ENCODE measurements at regions not wholly inside any gene's neighbourhood (a gene's known extent, or its start where the extent isn't known, plus 50 kb on each side); places are given as distances from the start of the nearest gene placed in this dataset.

GRCh38 chr12:94777936-94778335 lies 127.6 kb upstream of the TMCC3 start:
- DNase-seq = no peak

- DNase-seq = no peak
Measured at GRCh38 chr12:94775710-94776109, 125.4 kb upstream of the TMCC3 start.

- DNase-seq = no peak
Measured at GRCh38 chr12:94771741-94772140, 121.4 kb upstream of the TMCC3 start.

GRCh38 chr12:94771199-94771598 lies 120.8 kb upstream of the TMCC3 start:
- DNase-seq = no peak

GRCh38 chr12:94770791-94771190 lies 120.4 kb upstream of the TMCC3 start:
- DNase-seq = no peak

- DNase-seq = no peak
Measured at GRCh38 chr12:94769776-94770759, 119.7 kb upstream of the TMCC3 start.

- no peak for DNase-seq
Measured at GRCh38 chr12:94769047-94769420, 118.7 kb upstream of the TMCC3 start.

GRCh38 chr12:94768398-94769046 lies 118.2 kb upstream of the TMCC3 start:
- no peak for DNase-seq

GRCh38 chr12:94767956-94768355 lies 117.6 kb upstream of the TMCC3 start:
- no peak for DNase-seq

- no peak for DNase-seq
Measured at GRCh38 chr12:94766397-94766796, 116.0 kb upstream of the TMCC3 start.

GRCh38 chr12:94763462-94763861 lies 113.1 kb upstream of the TMCC3 start:
- no peak for DNase-seq

GRCh38 chr12:94762943-94763342 lies 112.6 kb upstream of the TMCC3 start:
- DNase-seq = no peak

- DNase-seq = no peak
Measured at GRCh38 chr12:94762259-94762942, 112.0 kb upstream of the TMCC3 start.

GRCh38 chr12:94761559-94761958 lies 111.2 kb upstream of the TMCC3 start:
- DNase-seq = no peak

GRCh38 chr12:94760786-94761185 lies 110.4 kb upstream of the TMCC3 start:
- no peak for DNase-seq

- DNase-seq = no peak
Measured at GRCh38 chr12:94756789-94757188, 106.4 kb upstream of the TMCC3 start.

- DNase-seq = no peak
Measured at GRCh38 chr12:94755598-94755997, 105.2 kb upstream of the TMCC3 start.

- no peak for DNase-seq
Measured at GRCh38 chr12:94754653-94755052, 104.3 kb upstream of the TMCC3 start.

- no peak for DNase-seq
Measured at GRCh38 chr12:94753036-94753679, 102.8 kb upstream of the TMCC3 start.

- DNase-seq = no peak
Measured at GRCh38 chr12:94750864-94751263, 100.5 kb upstream of the TMCC3 start.

GRCh38 chr12:94749890-94750289 lies 99.5 kb upstream of the TMCC3 start:
- DNase-seq = no peak

- DNase-seq = no peak
Measured at GRCh38 chr12:94749455-94749854, 99.1 kb upstream of the TMCC3 start.

Data from activated CD4-positive, alpha-beta T cell treated with anti-CD3 and anti-CD28 coated beads, Interleukin-2, amount 50 U/mL, for 48 hours (primary cell).